Endothelial cell of umbilical vein (primary cell): ENCODE measurements at regions not wholly inside any gene's neighbourhood (a gene's known extent, or its start where the extent isn't known, plus 50 kb on each side); places are given as distances from the start of the nearest gene placed in this dataset.

Source experiments
- EZH2 ChIP-seq: IDR thresholded peaks from 2 replicates; pipeline ENCODE4 v1.6.1; 2012; ENCODE audit warnings: borderline replicate concordance, low read depth, mild to moderate bottlenecking, moderate library complexity, low read length, inconsistent platforms; ENCODE audit not compliant: severe bottlenecking
- MYC ChIP-seq: IDR thresholded peaks from one replicate; pipeline ENCODE4 v1.6.1; 2011; ENCODE audit warnings: mild to moderate bottlenecking, low read depth, low read length
- POLR2A ChIP-seq: IDR thresholded peaks from 2 replicates; pipeline ENCODE4 v1.6.1; 2012; ENCODE audit warnings: low read depth, mild to moderate bottlenecking, control low read depth, low read length
- POLR2AphosphoS5 ChIP-seq: IDR thresholded peaks from 2 replicates; pipeline ENCODE4 v1.6.1; 2012; ENCODE audit warnings: low read depth, mild to moderate bottlenecking, control low read depth, low read length, moderate library complexity; ENCODE audit not compliant: insufficient read depth
- TF ChIP-seq, protein P1 (sequence below), 2 donors: IDR thresholded peaks; 1 replicate in 1 of 2; 2 replicates in 1 of 2; pipeline ENCODE4 v1.5.1; 2011; ENCODE audit warnings: low read length in 2 of 2, mild to moderate bottlenecking in 2 of 2, moderate library complexity in 2 of 2, control low read depth in 1 of 2, inconsistent platforms in 1 of 2, low read depth in 1 of 2; ENCODE audit not compliant: insufficient read depth in 1 of 2; ENCODE audit errors: extremely low read depth in 1 of 2
- TF ChIP-seq, protein P2 (sequence below): IDR thresholded peaks from 2 replicates; pipeline ENCODE4 v1.6.1; 2011; ENCODE audit not compliant: insufficient read depth, insufficient read length

DNA sequence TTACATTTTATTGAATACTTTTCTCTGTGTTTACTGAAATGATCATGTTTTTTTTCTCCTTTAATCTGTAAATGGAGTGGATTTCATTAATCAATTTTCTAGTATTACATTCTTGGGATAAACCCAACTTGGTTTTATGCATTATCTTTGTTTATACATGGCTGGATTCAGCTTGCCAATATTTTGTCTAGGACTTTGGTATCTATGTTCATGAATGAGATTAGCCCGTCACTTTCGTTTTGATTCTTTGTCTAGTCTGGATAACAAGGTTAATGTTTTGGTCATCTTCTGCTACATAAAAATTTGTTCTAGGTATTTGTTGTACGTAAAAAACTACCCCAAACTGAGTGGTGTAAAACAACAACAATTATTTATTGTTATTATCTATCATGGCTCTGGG lies 127.9 kb upstream of the PAX6 start:
- TF ChIP-seq, protein P1, sequence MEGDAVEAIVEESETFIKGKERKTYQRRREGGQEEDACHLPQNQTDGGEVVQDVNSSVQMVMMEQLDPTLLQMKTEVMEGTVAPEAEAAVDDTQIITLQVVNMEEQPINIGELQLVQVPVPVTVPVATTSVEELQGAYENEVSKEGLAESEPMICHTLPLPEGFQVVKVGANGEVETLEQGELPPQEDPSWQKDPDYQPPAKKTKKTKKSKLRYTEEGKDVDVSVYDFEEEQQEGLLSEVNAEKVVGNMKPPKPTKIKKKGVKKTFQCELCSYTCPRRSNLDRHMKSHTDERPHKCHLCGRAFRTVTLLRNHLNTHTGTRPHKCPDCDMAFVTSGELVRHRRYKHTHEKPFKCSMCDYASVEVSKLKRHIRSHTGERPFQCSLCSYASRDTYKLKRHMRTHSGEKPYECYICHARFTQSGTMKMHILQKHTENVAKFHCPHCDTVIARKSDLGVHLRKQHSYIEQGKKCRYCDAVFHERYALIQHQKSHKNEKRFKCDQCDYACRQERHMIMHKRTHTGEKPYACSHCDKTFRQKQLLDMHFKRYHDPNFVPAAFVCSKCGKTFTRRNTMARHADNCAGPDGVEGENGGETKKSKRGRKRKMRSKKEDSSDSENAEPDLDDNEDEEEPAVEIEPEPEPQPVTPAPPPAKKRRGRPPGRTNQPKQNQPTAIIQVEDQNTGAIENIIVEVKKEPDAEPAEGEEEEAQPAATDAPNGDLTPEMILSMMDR (IDR thresholded peaks at IDR 0.05; ENCODE audit: extremely low read depth in 1 of 2, insufficient read depth in 1 of 2, low read depth in 1 of 2, low read length in 2 of 2): no peak
- no peak for TF ChIP-seq POLR2A
- TF ChIP-seq MYC: no peak
- TF ChIP-seq POLR2AphosphoS5: no peak
- TF ChIP-seq, protein P2, sequence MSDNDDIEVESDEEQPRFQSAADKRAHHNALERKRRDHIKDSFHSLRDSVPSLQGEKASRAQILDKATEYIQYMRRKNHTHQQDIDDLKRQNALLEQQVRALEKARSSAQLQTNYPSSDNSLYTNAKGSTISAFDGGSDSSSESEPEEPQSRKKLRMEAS: no peak
- no peak for TF ChIP-seq EZH2
